Amniotic epithelial cell (primary cell): ENCODE measurements at regions not wholly inside any gene's neighbourhood (a gene's known extent, or its start where the extent isn't known, plus 50 kb on each side); places are given as distances from the start of the nearest gene placed in this dataset.
"Not testable (repeated sequence)": the region's sequence is repeated elsewhere in the genome, so short reads cannot be mapped to it uniquely, and the experiment has no call there.

Experiments used
- DNase-seq: peaks from one replicate; pipeline ENCODE4 v3.0.0-alpha.2; 2010; ENCODE audit warnings: low read depth

- DNase-seq = no peak
Measured at GRCh38 chr2:194514281-194514680, 1142.7 kb upstream of the SLC39A10 start.

- not testable (repeated sequence) for DNase-seq
Measured at GRCh38 chr2:194511070-194511469, 1146.0 kb upstream of the SLC39A10 start.

- DNase-seq = not testable (repeated sequence)
Measured at GRCh38 chr2:194504876-194505275, 1152.2 kb upstream of the SLC39A10 start.

GRCh38 chr2:194495046-194495445, 1162.0 kb upstream of the SLC39A10 start:
- DNase-seq = no peak

- no peak for DNase-seq
Measured at GRCh38 chr2:194494401-194494800, 1162.6 kb upstream of the SLC39A10 start.

GRCh38 chr2:194491409-194492115, 1165.5 kb upstream of the SLC39A10 start:
- DNase-seq = no peak

GRCh38 chr2:194486326-194486725, 1170.7 kb upstream of the SLC39A10 start:
- DNase-seq = no peak

- DNase-seq = no peak
Measured at GRCh38 chr2:194483041-194483440, 1174.0 kb upstream of the SLC39A10 start.

GRCh38 chr2:194465641-194466040, 1191.4 kb upstream of the SLC39A10 start:
- DNase-seq = no peak

- DNase-seq = no peak
Measured at GRCh38 chr2:194464964-194465638, 1191.9 kb upstream of the SLC39A10 start.

GRCh38 chr2:194462883-194463282, 1194.1 kb upstream of the SLC39A10 start:
- DNase-seq = not testable (repeated sequence)

GRCh38 chr2:194455358-194455757, 1201.7 kb upstream of the SLC39A10 start:
- DNase-seq = no peak

- no peak for DNase-seq
Measured at GRCh38 chr2:194452504-194452903, 1204.5 kb upstream of the SLC39A10 start.

- no peak for DNase-seq
Measured at GRCh38 chr2:194445226-194445625, 1211.8 kb upstream of the SLC39A10 start.

- DNase-seq = no peak
Measured at GRCh38 chr2:194443926-194444325, 1213.1 kb upstream of the SLC39A10 start.

GRCh38 chr2:194424683-194425209, 1232.3 kb upstream of the SLC39A10 start:
- DNase-seq = no peak

- no peak for DNase-seq
Measured at GRCh38 chr2:194411221-194411620, 1245.8 kb upstream of the SLC39A10 start.

- no peak for DNase-seq
Measured at GRCh38 chr2:194395818-194396217, 1261.2 kb upstream of the SLC39A10 start.

GRCh38 chr2:194385376-194385775, 1271.7 kb upstream of the SLC39A10 start:
- DNase-seq = no peak

- peak; percentile 0 for DNase-seq
Measured at GRCh38 chr2:194383401-194383800, 1273.6 kb upstream of the SLC39A10 start.

GRCh38 chr2:194382221-194382620, 1274.8 kb upstream of the SLC39A10 start:
- DNase-seq = no peak

GRCh38 chr2:194380011-194380410, 1277.0 kb upstream of the SLC39A10 start:
- no peak for DNase-seq

GRCh38 chr2:194367390-194367789, 1289.6 kb upstream of the SLC39A10 start:
- not testable (repeated sequence) for DNase-seq
